ENCODE measurements at regions not wholly inside any gene's neighbourhood (a gene's known extent, or its start where the extent isn't known, plus 50 kb on each side); places are given as distances from the start of the nearest gene placed in this dataset.

DNA sequence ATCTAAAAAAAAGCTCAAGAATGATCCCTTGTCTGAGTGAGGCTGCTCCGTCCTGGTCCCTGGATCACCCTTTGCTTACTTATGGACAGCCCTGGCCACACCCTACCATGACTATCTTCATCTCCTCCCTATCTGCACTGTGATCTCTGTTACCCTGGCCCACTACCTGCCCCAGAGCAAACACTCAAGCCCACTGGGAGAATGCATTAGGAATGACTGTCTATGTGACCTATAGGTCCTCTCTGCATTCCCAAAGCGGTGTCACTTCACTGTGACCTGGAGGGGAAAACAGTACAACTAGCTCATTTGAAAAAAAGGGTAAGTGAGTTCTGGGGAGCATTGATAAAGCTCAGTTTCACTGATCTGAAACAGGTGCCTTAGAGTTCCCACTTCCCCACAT lies 86.4 kb upstream of the FOXP4 start:
- TF ChIP-seq ZNF274 (IDR thresholded peaks at IDR 0.05; ENCODE audit: low read depth, low read length): no peak
- TF ChIP-seq SUZ12 (IDR thresholded peaks at IDR 0.05; ENCODE audit: extremely low read depth, insufficient read depth, insufficient read length): no peak
- TF ChIP-seq YY1 (IDR thresholded peaks at IDR 0.05; ENCODE audit: insufficient read depth, insufficient read length): no peak

Measured in NT2/D1 (cell line).